ENCODE measurements at regions not wholly inside any gene's neighbourhood (a gene's known extent, or its start where the extent isn't known, plus 50 kb on each side); places are given as distances from the start of the nearest gene placed in this dataset.

DNA sequence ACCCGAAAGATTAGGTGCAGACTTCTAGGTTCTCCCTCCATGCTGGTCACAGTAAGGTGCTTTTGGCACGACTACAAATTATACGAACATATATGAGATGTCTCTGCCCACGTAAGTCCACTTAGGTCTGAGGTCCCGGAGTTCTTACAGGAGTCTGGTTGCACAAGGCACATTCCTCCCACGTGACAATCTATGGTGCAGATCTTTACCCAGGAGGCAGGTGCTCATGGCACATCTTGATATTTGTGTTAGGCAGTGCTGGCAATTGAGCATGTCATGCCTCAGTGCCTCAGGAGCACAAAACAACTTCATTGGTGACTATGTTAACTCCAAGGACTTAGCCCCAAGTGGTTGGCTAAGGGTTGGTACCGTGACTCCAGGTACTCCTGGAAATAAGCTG lies 92.0 kb upstream of the AMN1 start:
- H3K9me1 ChIP-seq (ENCODE audit: control insufficient read depth, extremely low read depth, insufficient read depth, low read length), result no peaks in the 10 kb centered on the region
- dilution Hi-C loops (cut with MboI; ENCODE audit: extremely low pct_ligation_motif_present, low sequenced_read_pairs), result no loop called here
- no peaks in the 10 kb centered on the region for H4K20me1 ChIP-seq (ENCODE audit: control insufficient read depth, extremely low read depth, insufficient read depth, low read length)
- H3K9ac ChIP-seq (ENCODE audit: control insufficient read depth, extremely low read depth, insufficient read depth, low read length), result no peak overlapping the region
- H3K4me1 ChIP-seq (ENCODE audit: control insufficient read depth, extremely low read depth, insufficient read depth, low read length), result no peaks in the 10 kb centered on the region
- no peak overlapping the region for H3K4me3 ChIP-seq (ENCODE audit: control insufficient read depth in 2 of 3, extremely low read depth in 1 of 3, insufficient read depth in 2 of 3, low read depth in 1 of 3, low read length in 3 of 3)
- TF ChIP-seq, protein P1, sequence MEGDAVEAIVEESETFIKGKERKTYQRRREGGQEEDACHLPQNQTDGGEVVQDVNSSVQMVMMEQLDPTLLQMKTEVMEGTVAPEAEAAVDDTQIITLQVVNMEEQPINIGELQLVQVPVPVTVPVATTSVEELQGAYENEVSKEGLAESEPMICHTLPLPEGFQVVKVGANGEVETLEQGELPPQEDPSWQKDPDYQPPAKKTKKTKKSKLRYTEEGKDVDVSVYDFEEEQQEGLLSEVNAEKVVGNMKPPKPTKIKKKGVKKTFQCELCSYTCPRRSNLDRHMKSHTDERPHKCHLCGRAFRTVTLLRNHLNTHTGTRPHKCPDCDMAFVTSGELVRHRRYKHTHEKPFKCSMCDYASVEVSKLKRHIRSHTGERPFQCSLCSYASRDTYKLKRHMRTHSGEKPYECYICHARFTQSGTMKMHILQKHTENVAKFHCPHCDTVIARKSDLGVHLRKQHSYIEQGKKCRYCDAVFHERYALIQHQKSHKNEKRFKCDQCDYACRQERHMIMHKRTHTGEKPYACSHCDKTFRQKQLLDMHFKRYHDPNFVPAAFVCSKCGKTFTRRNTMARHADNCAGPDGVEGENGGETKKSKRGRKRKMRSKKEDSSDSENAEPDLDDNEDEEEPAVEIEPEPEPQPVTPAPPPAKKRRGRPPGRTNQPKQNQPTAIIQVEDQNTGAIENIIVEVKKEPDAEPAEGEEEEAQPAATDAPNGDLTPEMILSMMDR (optimal IDR thresholded peaks at IDR 0.05 in 1 of 3, IDR thresholded peaks at IDR 0.05 in 1 of 3, conservative IDR thresholded peaks at IDR 0.05 in 1 of 3; ENCODE audit: extremely low read depth in 1 of 3, insufficient read depth in 2 of 3, low read length in 3 of 3), result no peak
- TF ChIP-seq EZH2 (IDR thresholded peaks at IDR 0.05; ENCODE audit: low read length), result no peak
- no peak for FAIRE-seq
- H3K79me2 ChIP-seq (ENCODE audit: control insufficient read depth, insufficient read depth, low read length), result no peaks in the 10 kb centered on the region
- H3K4me2 ChIP-seq (ENCODE audit: control insufficient read depth, extremely low read depth, insufficient read depth, low read depth, low read length), result no peak overlapping the region
- no peak for DNase-seq (ENCODE audit: low read depth, low spot score)
- no peaks in the 10 kb centered on the region for H3K9me3 ChIP-seq (ENCODE audit: control insufficient read depth, low read depth, low read length)
- no peak overlapping the region for H3K27ac ChIP-seq (ENCODE audit: control insufficient read depth, insufficient read depth, low read length)
- no peak overlapping the region for H2AFZ ChIP-seq (ENCODE audit: control insufficient read depth, low read length)
- H3K27me3 ChIP-seq (ENCODE audit: control insufficient read depth, extremely low read depth, insufficient read depth, low read length), result no peaks in the 10 kb centered on the region
- no peaks in the 10 kb centered on the region for H3K36me3 ChIP-seq (ENCODE audit: control insufficient read depth in 2 of 2, extremely low read depth in 1 of 2, insufficient read depth in 2 of 2, low read length in 2 of 2)

DNA sequence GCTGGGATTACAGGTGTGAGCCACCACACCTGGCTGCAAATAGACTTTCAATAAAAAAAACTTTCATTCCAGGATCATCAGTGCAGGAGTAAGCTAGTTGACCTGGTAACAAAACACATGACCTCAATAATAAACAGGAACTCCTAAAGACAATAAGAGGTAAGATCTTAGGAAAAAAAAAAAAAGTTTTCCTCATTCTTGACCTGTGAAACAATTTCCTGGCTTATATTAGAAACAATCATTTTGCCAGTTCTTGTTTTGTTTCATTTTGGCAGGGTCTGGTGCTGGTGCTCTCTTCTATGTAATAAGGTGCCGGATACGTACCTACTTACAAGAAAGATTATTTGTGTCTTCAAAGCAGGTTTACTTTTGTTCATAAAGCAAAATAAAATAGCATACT lies 90.6 kb upstream of the AMN1 start:
- Histone ChIP-seq H3K27me3 (ENCODE audit: control insufficient read depth, extremely low read depth, insufficient read depth, low read length) (no peaks in the 10 kb centered on the region), H3K36me3 (ENCODE audit: control insufficient read depth in 2 of 2, extremely low read depth in 1 of 2, insufficient read depth in 2 of 2, low read length in 2 of 2) (no peaks in the 10 kb centered on the region), H3K9me1 (ENCODE audit: control insufficient read depth, extremely low read depth, insufficient read depth, low read length) (no peaks in the 10 kb centered on the region), H2AFZ (ENCODE audit: control insufficient read depth, low read length) (no peak overlapping the region), H3K79me2 (ENCODE audit: control insufficient read depth, insufficient read depth, low read length) (no peaks in the 10 kb centered on the region), H3K9me3 (ENCODE audit: control insufficient read depth, low read depth, low read length) (no peaks in the 10 kb centered on the region), H3K4me1 (ENCODE audit: control insufficient read depth, extremely low read depth, insufficient read depth, low read length) (no peaks in the 10 kb centered on the region), H3K27ac (ENCODE audit: control insufficient read depth, insufficient read depth, low read length) (no peak overlapping the region), H3K4me3 (ENCODE audit: control insufficient read depth in 2 of 3, extremely low read depth in 1 of 3, insufficient read depth in 2 of 3, low read depth in 1 of 3, low read length in 3 of 3) (no peak overlapping the region), H4K20me1 (ENCODE audit: control insufficient read depth, extremely low read depth, insufficient read depth, low read length) (no peaks in the 10 kb centered on the region), H3K4me2 (ENCODE audit: control insufficient read depth, extremely low read depth, insufficient read depth, low read depth, low read length) (no peak overlapping the region), H3K9ac (ENCODE audit: control insufficient read depth, extremely low read depth, insufficient read depth, low read length) (no peak overlapping the region)
- no peak for TF ChIP-seq EZH2 (IDR thresholded peaks at IDR 0.05; ENCODE audit: low read length)
- TF ChIP-seq, protein P1 (optimal IDR thresholded peaks at IDR 0.05 in 1 of 3, IDR thresholded peaks at IDR 0.05 in 1 of 3, conservative IDR thresholded peaks at IDR 0.05 in 1 of 3; ENCODE audit: extremely low read depth in 1 of 3, insufficient read depth in 2 of 3, low read length in 3 of 3), result no peak
- FAIRE-seq, result no peak
- no peak for DNase-seq (ENCODE audit: low read depth, low spot score)
- dilution Hi-C loops (cut with MboI; ENCODE audit: extremely low pct_ligation_motif_present, low sequenced_read_pairs), result no loop called here

Measured in keratinocyte (primary cell).